ENCODE measurements at regions not wholly inside any gene's neighbourhood (a gene's known extent, or its start where the extent isn't known, plus 50 kb on each side); places are given as distances from the start of the nearest gene placed in this dataset.
A peak's percentile ranks its signal among the peaks of the same experiment; 100 is the strongest.
"Not testable (repeated sequence)": the region's sequence is repeated elsewhere in the genome, so short reads cannot be mapped to it uniquely, and the experiment has no call there.

- Histone ChIP-seq H3K4me3 (no peak overlapping the region), H3K36me3 (no peaks in the 10 kb centered on the region), H3K4me1 (peaks cover 0 to 18% (median 1%) of the 10 kb centered on the region in 12 donors), H3K27me3 (no peaks in the 10 kb centered on the region), H3K9me3 (peaks cover 0 to 17% (median 4%) of the 10 kb centered on the region in 12 donors), H3K27ac (peak overlapping the region in 11 of 12 donors; percentile 11 to 90 (median 54))
- peak; percentile 59 to 69 (median 68) for ATAC-seq
- WGBS, 4 donors, result 76 to 78% (median 78%) methylated on average over 10 of the region's 10 CpGs
- TF ChIP-seq POLR2A (IDR thresholded peaks at IDR 0.05) (no peak), CTCF (IDR thresholded peaks at IDR 0.05) (peak in 11 of 12 donors; percentile 14 to 55 (median 32))
- intact Hi-C loops (cut with DNase I), result loop anchor here in 1 of 10 donors (5.0 to 10.0 kb wide), 2 partner anchors 121 to 197 kb away; no protein-coding TSS in a partner anchor
- DNase-seq, result no peak
These were observed 164.1 kb downstream of the ATP23 start for GRCh38 chr12:58105225-58106119.

DNA sequence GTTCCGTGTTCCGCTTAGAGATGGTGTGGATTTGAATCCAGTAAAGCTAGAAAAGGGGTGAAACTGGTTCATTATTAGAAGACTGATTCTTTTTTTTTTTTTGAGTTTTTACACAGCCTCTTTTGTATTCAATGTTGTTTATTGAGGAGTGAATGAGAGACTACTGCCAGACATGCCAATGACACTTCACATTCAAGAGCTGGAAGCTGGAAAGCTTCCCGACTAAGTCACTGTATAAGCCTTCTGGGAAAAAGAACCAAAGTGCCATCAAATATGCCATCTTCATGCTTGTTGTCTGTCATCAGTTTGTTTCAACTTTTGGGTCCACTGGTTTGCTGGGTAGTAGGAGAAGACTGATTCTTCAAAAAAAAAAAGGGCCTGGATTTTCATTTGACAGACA is 164.8 kb downstream of the ATP23 start:
- H3K27ac ChIP-seq, result peak overlapping the region in 7 of 12 donors; percentile 12 to 90 (median 54)

GRCh38 chr12:58117201-58117600 is 175.8 kb downstream of the ATP23 start:
- Histone ChIP-seq H3K36me3 (no peaks in the 10 kb centered on the region), H3K4me3 (no peak overlapping the region), H3K27me3 (no peaks in the 10 kb centered on the region), H3K9me3 (peaks cover 0 to 3% (median 0%) of the 10 kb centered on the region in 12 donors), H3K27ac (no peak overlapping the region), H3K4me1 (no peaks in the 10 kb centered on the region)
- TF ChIP-seq POLR2A (IDR thresholded peaks at IDR 0.05) (no peak), CTCF (IDR thresholded peaks at IDR 0.05) (no peak)
- no peak for DNase-seq
- ATAC-seq, result no peak
- WGBS, 4 donors, result 56 to 64% (median 61%) methylated on average over 3 of the region's 3 CpGs
- intact Hi-C loops (cut with DNase I), result no loop called here

More for the DNA sequence above, 164.8 kb downstream of the ATP23 start:
- intact Hi-C loops (cut with DNase I), result loop anchor here in 1 of 10 donors (5.0 to 10.0 kb wide), 2 partner anchors 121 to 196 kb away; no protein-coding TSS in a partner anchor
- 71 to 82% (median 80%) methylated on average over 3 of the region's 3 CpGs for WGBS, 4 donors
- Histone ChIP-seq H3K4me1 (peaks cover 0 to 18% (median 1%) of the 10 kb centered on the region in 12 donors), H3K4me3 (no peak overlapping the region), H3K36me3 (no peaks in the 10 kb centered on the region), H3K27me3 (no peaks in the 10 kb centered on the region), H3K9me3 (peaks cover 0 to 17% (median 4%) of the 10 kb centered on the region in 12 donors)
- TF ChIP-seq POLR2A (IDR thresholded peaks at IDR 0.05) (no peak), CTCF (IDR thresholded peaks at IDR 0.05) (no peak)
- no peak for DNase-seq
- ATAC-seq, result peak in 3 of 4 donors; percentile 65 to 68 (median 67)

- DNase-seq (no peak), ATAC-seq (no peak)
- intact Hi-C loops (cut with DNase I), result no loop called here
- WGBS, 4 donors, result 73 to 84% (median 77%) methylated on average over 4 of the region's 4 CpGs
- no peak for TF ChIP-seq CTCF (IDR thresholded peaks at IDR 0.05)
- no peak for TF ChIP-seq POLR2A (IDR thresholded peaks at IDR 0.05)
- Histone ChIP-seq H3K9me3 (peaks cover 0 to 3% (median 0%) of the 10 kb centered on the region in 12 donors), H3K27ac (no peak overlapping the region), H3K4me3 (no peak overlapping the region), H3K4me1 (no peaks in the 10 kb centered on the region), H3K36me3 (no peaks in the 10 kb centered on the region), H3K27me3 (no peaks in the 10 kb centered on the region)
These were observed 176.3 kb downstream of the ATP23 start for GRCh38 chr12:58117667-58118066.

- H3K4me3 ChIP-seq; H3K4me1 ChIP-seq; H3K27ac ChIP-seq; DNase-seq; intact Hi-C loops (cut with DNase I); ATAC-seq; H3K9me3 ChIP-seq; H3K27me3 ChIP-seq; H3K36me3 ChIP-seq: not testable (repeated sequence)
These were observed 184.4 kb downstream of the ATP23 start for GRCh38 chr12:58125761-58126160.
